ENCODE measurements at regions not wholly inside any gene's neighbourhood (a gene's known extent, or its start where the extent isn't known, plus 50 kb on each side); places are given as distances from the start of the nearest gene placed in this dataset.

- TF ChIP-seq CTCF (IDR thresholded peaks at IDR 0.05) (no peak), POLR2A (IDR thresholded peaks at IDR 0.05) (no peak)
- no peaks in the 10 kb centered on the region for H3K36me3 ChIP-seq
- H3K9me3 ChIP-seq: no peaks in the 10 kb centered on the region
- H3K27ac ChIP-seq: no peak overlapping the region
- 23 to 34% methylated on average over 4 of the region's 4 CpGs for WGBS, 2 donors
- intact Hi-C loops (cut with DNase I): no loop called here
- peaks cover 0 to 8% (median 3%) of the 10 kb centered on the region in 3 donors for H3K4me1 ChIP-seq
- H3K4me3 ChIP-seq: no peak overlapping the region
- no peak for DNase-seq
- H3K27me3 ChIP-seq: peaks cover 0 to 38% (median 0%) of the 10 kb centered on the region in 4 donors
Measured at GRCh38 chr5:14016549-14016948, 72.1 kb upstream of the DNAH5 start.

- 1 to 4% methylated on average over 27 to 50 of the region's 74 CpGs for WGBS, 2 donors
- peaks cover 0 to 29% (median 0%) of the 10 kb centered on the region in 4 donors for H3K27me3 ChIP-seq
- peak overlapping the region; percentile 38 to 69 (median 50) for H3K4me3 ChIP-seq
- TF ChIP-seq CTCF (IDR thresholded peaks at IDR 0.05) (peak in 1 of 6 experiments; percentile 9), POLR2A (IDR thresholded peaks at IDR 0.05) (no peak)
- H3K36me3 ChIP-seq: no peaks in the 10 kb centered on the region
- no peak for DNase-seq
- intact Hi-C loops (cut with DNase I): no loop called here
- H3K4me1 ChIP-seq: peaks cover 3 to 32% (median 9%) of the 10 kb centered on the region in 3 donors
- H3K9me3 ChIP-seq: no peaks in the 10 kb centered on the region
- peak overlapping the region; percentile 2 to 65 (median 46) for H3K27ac ChIP-seq
Measured at GRCh38 chr5:14011089-14012020, 66.9 kb upstream of the DNAH5 start.

- no peak overlapping the region for H3K4me3 ChIP-seq
- TF ChIP-seq CTCF (IDR thresholded peaks at IDR 0.05): no peak
- H3K4me1 ChIP-seq: peaks cover 3 to 32% (median 9%) of the 10 kb centered on the region in 3 donors
- H3K36me3 ChIP-seq: no peaks in the 10 kb centered on the region
- H3K27ac ChIP-seq: no peak overlapping the region
- H3K9me3 ChIP-seq: no peaks in the 10 kb centered on the region
- WGBS, 2 donors: 53 to 67% methylated on average over 2 of the region's 2 CpGs
- H3K27me3 ChIP-seq: peaks cover 0 to 29% (median 0%) of the 10 kb centered on the region in 4 donors
- intact Hi-C loops (cut with DNase I): no loop called here
- no peak for DNase-seq
Measured at GRCh38 chr5:14009575-14009974, 65.1 kb upstream of the DNAH5 start.

- intact Hi-C loops (cut with DNase I): no loop called here
- TF ChIP-seq POLR2A (IDR thresholded peaks at IDR 0.05) (no peak), CTCF (IDR thresholded peaks at IDR 0.05) (no peak)
- no peak overlapping the region for H3K4me3 ChIP-seq
- H3K27me3 ChIP-seq: peaks cover 0 to 27% (median 0%) of the 10 kb centered on the region in 4 donors
- no peaks in the 10 kb centered on the region for H3K36me3 ChIP-seq
- H3K27ac ChIP-seq: peak overlapping the region in 1 of 4 donors; percentile 37
- DNase-seq: no peak
- no peaks in the 10 kb centered on the region for H3K9me3 ChIP-seq
- WGBS, 2 donors: 24 to 33% methylated on average over 6 to 8 of the region's 8 CpGs
- H3K4me1 ChIP-seq: peaks cover 3 to 32% (median 9%) of the 10 kb centered on the region in 3 donors
Measured at GRCh38 chr5:14008819-14009311, 64.4 kb upstream of the DNAH5 start.

All from esophagus squamous epithelium (tissue), 5 donors.